Panc1 (cell line): ENCODE measurements at regions not wholly inside any gene's neighbourhood (a gene's known extent, or its start where the extent isn't known, plus 50 kb on each side); places are given as distances from the start of the nearest gene placed in this dataset.

Experiments used
- ATAC-seq: fragments of 200-7000 bp; cut with Tn5 transposase; 2 replicates; pipeline ENCODE4 v1.9.1; 2020; ENCODE audit warnings: mild to moderate bottlenecking, moderate library complexity
- BruUV-seq: library from RNA; stranded (reverse); fragments of 400-500 nt; replicated peaks from 2 replicates; lab custom pipeline; 2021; lab: Mats Ljungman, UMichigan
- CTCF ChIA-PET: fragments of 300-600 bp; sonication (Branson Sonifier 250); formaldehyde crosslinking; loops from one replicate; lab custom pipeline; 2022; ENCODE audit warnings: antibody characterized with exemption; lab: Charles Lee
- POLR2A ChIA-PET: fragments of 300-600 bp; sonication (Branson Sonifier 250); formaldehyde crosslinking; loops from one replicate; lab custom pipeline; 2022; ENCODE audit warnings: antibody characterized with exemption; lab: Charles Lee
- DNase-seq: peaks from one replicate; pipeline ENCODE4 v3.0.0-alpha.2; 2010; ENCODE audit warnings: low read depth, low spot score
- H3K27ac ChIP-seq: 2 replicates; pipeline ENCODE4 v1.5.1; 2011; ENCODE audit warnings: mild to moderate bottlenecking, low read length, inconsistent platforms
- H3K27me3 ChIP-seq: fragments of 200-500 bp; sonication (Bioruptor generic); 2 replicates; pipeline ENCODE4 v1.6.0; 2014; ENCODE audit warnings: low read length, inconsistent platforms; ENCODE audit not compliant: control insufficient read depth, insufficient read depth
- H3K36me3 ChIP-seq: fragments of 200-500 bp; sonication (Bioruptor generic); 2 replicates; pipeline ENCODE4 v1.5.1; 2014; ENCODE audit warnings: inconsistent platforms, mild to moderate bottlenecking, low read length, moderate library complexity; ENCODE audit not compliant: control insufficient read depth, insufficient read depth
- H3K4me1 ChIP-seq: 2 replicates; pipeline ENCODE4 v1.5.1; 2011; ENCODE audit warnings: inconsistent platforms, mild to moderate bottlenecking, low read length, moderate library complexity; ENCODE audit not compliant: control insufficient read depth, insufficient read depth
- H3K4me3 ChIP-seq, 2 experiments: 2 replicates each; pipeline ENCODE4 v1.5.1; 2011 to 2012; ENCODE audit warnings: low read depth in 2 of 2, low read length in 2 of 2, mild to moderate bottlenecking in 2 of 2, inconsistent platforms in 1 of 2, moderate library complexity in 1 of 2
- H3K9me3 ChIP-seq: fragments of 200-500 bp; sonication (Bioruptor generic); 2 replicates; pipeline ENCODE4 v1.5.1; 2014; ENCODE audit warnings: low read depth, mild to moderate bottlenecking, inconsistent platforms, low read length, moderate library complexity; ENCODE audit not compliant: control insufficient read depth, insufficient read depth
- POLR2AphosphoS5 ChIP-seq: IDR thresholded peaks from 2 replicates; pipeline ENCODE4 v1.6.1; 2012; ENCODE audit warnings: mild to moderate bottlenecking, low read depth, low read length, moderate library complexity
- REST ChIP-seq, 2 experiments: IDR thresholded peaks; 2 replicates each; pipeline ENCODE4 v1.6.1; 2011 to 2012; ENCODE audit warnings: low read depth in 2 of 2, control low read depth in 1 of 2, low read length in 1 of 2, mild to moderate bottlenecking in 1 of 2, moderate library complexity in 1 of 2; ENCODE audit not compliant: insufficient read depth in 1 of 2
- SIN3A ChIP-seq: IDR thresholded peaks from 2 replicates; pipeline ENCODE4 v1.6.1; 2012; ENCODE audit warnings: low read depth, mild to moderate bottlenecking, low read length, moderate library complexity, borderline replicate concordance; ENCODE audit not compliant: insufficient read depth
- TCF7L2 ChIP-seq: IDR thresholded peaks from 2 replicates; pipeline ENCODE4 v1.6.1; 2011; ENCODE audit warnings: mild to moderate bottlenecking, low read depth, low read length, inconsistent platforms
- in situ Hi-C: cut with HindIII; loops from 2 replicates; pipeline ENCODE4 v1.10.0; 2016; ENCODE audit warnings: low sequenced_read_pairs, low pct_unique_long_range_greater_than_20kb
- intact Hi-C: fragments of 100-400 bp; cut with micrococcal nuclease; formaldehyde crosslinking; loops from one replicate; pipeline ENCODE4 v1.10.0; 2022; ENCODE audit not compliant: unreplicated experiment
- TF ChIP-seq, protein P1 (sequence below): fragments of 450-650 bp; IDR thresholded peaks from 2 replicates; pipeline ENCODE4 v1.5.1; 2017; ENCODE audit warnings: mild to moderate bottlenecking

GRCh38 chr7:120201290-120201689, 71.7 kb upstream of the KCND2 start:
- CTCF ChIA-PET: no interaction called here
- BruUV-seq: no TSS peak
- Histone ChIP-seq H3K27me3 (no peaks in the 10 kb centered on the region), H3K4me3 (no peak overlapping the region), H3K4me1 (no peaks in the 10 kb centered on the region), H3K27ac (no peak overlapping the region), H3K9me3 (no peaks in the 10 kb centered on the region), H3K36me3 (no peaks in the 10 kb centered on the region)
- intact Hi-C loops (no loop called here), in situ Hi-C loops (no loop called here)
- no peak for TF ChIP-seq TCF7L2
- TF ChIP-seq, protein P1, sequence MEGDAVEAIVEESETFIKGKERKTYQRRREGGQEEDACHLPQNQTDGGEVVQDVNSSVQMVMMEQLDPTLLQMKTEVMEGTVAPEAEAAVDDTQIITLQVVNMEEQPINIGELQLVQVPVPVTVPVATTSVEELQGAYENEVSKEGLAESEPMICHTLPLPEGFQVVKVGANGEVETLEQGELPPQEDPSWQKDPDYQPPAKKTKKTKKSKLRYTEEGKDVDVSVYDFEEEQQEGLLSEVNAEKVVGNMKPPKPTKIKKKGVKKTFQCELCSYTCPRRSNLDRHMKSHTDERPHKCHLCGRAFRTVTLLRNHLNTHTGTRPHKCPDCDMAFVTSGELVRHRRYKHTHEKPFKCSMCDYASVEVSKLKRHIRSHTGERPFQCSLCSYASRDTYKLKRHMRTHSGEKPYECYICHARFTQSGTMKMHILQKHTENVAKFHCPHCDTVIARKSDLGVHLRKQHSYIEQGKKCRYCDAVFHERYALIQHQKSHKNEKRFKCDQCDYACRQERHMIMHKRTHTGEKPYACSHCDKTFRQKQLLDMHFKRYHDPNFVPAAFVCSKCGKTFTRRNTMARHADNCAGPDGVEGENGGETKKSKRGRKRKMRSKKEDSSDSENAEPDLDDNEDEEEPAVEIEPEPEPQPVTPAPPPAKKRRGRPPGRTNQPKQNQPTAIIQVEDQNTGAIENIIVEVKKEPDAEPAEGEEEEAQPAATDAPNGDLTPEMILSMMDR: no peak
- no peak for DNase-seq
- no peak for ATAC-seq
- POLR2A ChIA-PET: no interaction called here

DNA sequence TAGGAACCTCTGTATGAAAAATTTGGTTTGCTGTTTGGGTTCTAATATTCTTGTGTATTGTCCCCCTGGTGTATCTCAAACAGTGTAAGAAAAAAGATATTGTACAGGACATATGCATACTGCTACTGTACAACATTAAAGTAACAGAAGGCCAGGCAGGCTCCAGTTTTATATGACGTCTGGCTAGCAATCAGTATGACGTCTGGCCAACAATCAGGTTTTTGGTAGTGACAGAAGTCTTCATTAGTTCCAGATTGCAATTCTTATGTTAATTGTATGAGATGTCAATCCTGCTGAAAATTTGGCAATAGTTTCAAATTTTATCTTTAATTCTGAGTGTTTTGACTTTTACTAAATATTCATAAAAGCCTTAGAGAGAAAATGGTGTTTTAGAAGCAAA, 67.9 kb upstream of the KCND2 start:
- POLR2A ChIA-PET: interaction anchor here (0.7 kb wide), 1 partner anchor 180 kb away, joined by 3 read pairs; no protein-coding TSS in a partner anchor
- TF ChIP-seq TCF7L2 (no peak), POLR2AphosphoS5 (no peak), REST (IDR thresholded peaks at IDR 0.05; ENCODE audit: insufficient read depth in 1 of 2, low read depth in 2 of 2, low read length in 1 of 2) (no peak), SIN3A (no peak)
- TF ChIP-seq, protein P1: no peak
- ATAC-seq (no peak), DNase-seq (no peak)
- intact Hi-C loops (no loop called here), in situ Hi-C loops (no loop called here)
- Histone ChIP-seq H3K4me3 (no peak overlapping the region), H3K4me1 (no peaks in the 10 kb centered on the region), H3K36me3 (no peaks in the 10 kb centered on the region), H3K27ac (no peak overlapping the region), H3K9me3 (no peaks in the 10 kb centered on the region), H3K27me3 (no peaks in the 10 kb centered on the region)
- no TSS peak for BruUV-seq
- CTCF ChIA-PET: no interaction called here
